HG02840 (cell line): ENCODE measurements at regions not wholly inside any gene's neighbourhood (a gene's known extent, or its start where the extent isn't known, plus 50 kb on each side); places are given as distances from the start of the nearest gene placed in this dataset.
"Not testable (repeated sequence)": the region's sequence is repeated elsewhere in the genome, so short reads cannot be mapped to it uniquely, and the experiment has no call there.

Source experiments
- ATAC-seq: cut with Tn5 transposase; IDR thresholded peaks from one replicate; pipeline ENCODE4 v1.9.1; 2021; ENCODE audit warnings: mild to moderate bottlenecking, moderate library complexity, moderate number of reproducible peaks; ENCODE audit not compliant: unreplicated experiment, low FRiP score

- ATAC-seq = no peak
These were observed 140.9 kb upstream of the ROPN1 start for GRCh38 chr3:124132813-124133212.

- ATAC-seq = no peak
These were observed 141.5 kb upstream of the ROPN1 start for GRCh38 chr3:124133366-124133940.

- no peak for ATAC-seq
These were observed 145.3 kb upstream of the ROPN1 start for GRCh38 chr3:124137216-124137615.

GRCh38 chr3:124138148-124138547, 146.2 kb upstream of the ROPN1 start:
- no peak for ATAC-seq

- no peak for ATAC-seq
These were observed 148.8 kb upstream of the ROPN1 start for GRCh38 chr3:124140746-124141145.

GRCh38 chr3:124142389-124142970, 150.6 kb upstream of the ROPN1 start:
- no peak for ATAC-seq

GRCh38 chr3:124143047-124143446, 151.1 kb upstream of the ROPN1 start:
- no peak for ATAC-seq

- ATAC-seq = no peak
These were observed 152.3 kb upstream of the ROPN1 start for GRCh38 chr3:124144035-124144814.

GRCh38 chr3:124147429-124147828, 155.5 kb upstream of the ROPN1 start:
- ATAC-seq = no peak

GRCh38 chr3:124147946-124148345, 156.0 kb upstream of the ROPN1 start:
- ATAC-seq = no peak

- ATAC-seq = no peak
These were observed 157.2 kb upstream of the ROPN1 start for GRCh38 chr3:124149081-124149480.

GRCh38 chr3:124149771-124150170, 157.8 kb upstream of the ROPN1 start:
- ATAC-seq = no peak

GRCh38 chr3:124152891-124153290, 161.0 kb upstream of the ROPN1 start:
- not testable (repeated sequence) for ATAC-seq

GRCh38 chr3:124156866-124157712, 165.2 kb upstream of the ROPN1 start:
- no peak for ATAC-seq

GRCh38 chr3:124157748-124158147, 165.8 kb upstream of the ROPN1 start:
- ATAC-seq = no peak

GRCh38 chr3:124158168-124158881, 166.4 kb upstream of the ROPN1 start:
- ATAC-seq = no peak

GRCh38 chr3:124161448-124161847, 169.5 kb upstream of the ROPN1 start:
- no peak for ATAC-seq

- ATAC-seq = no peak
These were observed 171.8 kb upstream of the ROPN1 start for GRCh38 chr3:124163689-124164088.

- no peak for ATAC-seq
These were observed 176.3 kb upstream of the ROPN1 start for GRCh38 chr3:124168271-124168670.

- ATAC-seq = no peak
These were observed 180.4 kb upstream of the ROPN1 start for GRCh38 chr3:124172283-124172682.
